Tibial nerve (tissue), 3 donors: ENCODE measurements at regions not wholly inside any gene's neighbourhood (a gene's known extent, or its start where the extent isn't known, plus 50 kb on each side); places are given as distances from the start of the nearest gene placed in this dataset.

Source experiments
- CTCF ChIP-seq, 5 experiments: fragments of 200-600 bp in 3 of 5; fragments of 450-650 bp in 2 of 5; sonication (generic) in 3 of 5; IDR thresholded peaks; one replicate each; pipeline ENCODE4 v1.5.1; 2016 to 2019; ENCODE audit warnings: antibody characterized with exemption in 5 of 5, mild to moderate bottlenecking in 3 of 5, moderate library complexity in 2 of 5
- POLR2A ChIP-seq, 2 donors: fragments of 450-650 bp; IDR thresholded peaks; one replicate each; pipeline ENCODE4 v1.6.1; 2017; ENCODE audit warnings: antibody characterized with exemption in 2 of 2, mild to moderate bottlenecking in 2 of 2, moderate library complexity in 2 of 2

GRCh38 chr4:66032571-66032970 lies 362.3 kb upstream of the EPHA5 start:
- TF ChIP-seq CTCF (IDR thresholded peaks at IDR 0.05) (no peak), POLR2A (IDR thresholded peaks at IDR 0.05) (no peak)
